SH-SY5Y (cell line): ENCODE measurements at regions not wholly inside any gene's neighbourhood (a gene's known extent, or its start where the extent isn't known, plus 50 kb on each side); places are given as distances from the start of the nearest gene placed in this dataset.

Source experiments
- GATA2 ChIP-seq: IDR thresholded peaks from 2 replicates; pipeline ENCODE4 v1.6.1; 2011; ENCODE audit warnings: mild to moderate bottlenecking, low read depth, low read length
- GATA3 ChIP-seq: IDR thresholded peaks from 2 replicates; pipeline ENCODE4 v1.6.1; 2011; ENCODE audit warnings: low read depth, mild to moderate bottlenecking, low read length, moderate library complexity

GRCh38 chr16:54715011-54715410 lies 215.7 kb upstream of the IRX5 start:
- no peak for TF ChIP-seq GATA3
- no peak for TF ChIP-seq GATA2
